Liver (tissue), 8 donors: ENCODE measurements at regions not wholly inside any gene's neighbourhood (a gene's known extent, or its start where the extent isn't known, plus 50 kb on each side); places are given as distances from the start of the nearest gene placed in this dataset.

ENCODE experiments used
- DNase-seq: peaks from one replicate; pipeline ENCODE4 v3.0.0-alpha.2; 2017; ENCODE audit warnings: low spot score
- H3K27ac ChIP-seq, 2 donors: one replicate each; pipeline ENCODE4 v1.7.0; 2013; ENCODE audit warnings: inconsistent platforms in 2 of 2, low read length in 2 of 2, control low read depth in 1 of 2, low read depth in 1 of 2, mild to moderate bottlenecking in 1 of 2
- H3K27me3 ChIP-seq, 4 donors: one replicate each; pipeline versions ENCODE4 v1.6.1 to v1.7.0; 2013; ENCODE audit warnings: low read length in 3 of 4, inconsistent platforms in 1 of 4, mild to moderate bottlenecking in 1 of 4, moderate library complexity in 1 of 4; ENCODE audit not compliant: control insufficient read depth in 4 of 4, insufficient read depth in 4 of 4
- H3K36me3 ChIP-seq, 4 donors: one replicate each; pipeline versions ENCODE4 v1.6.1 to v1.7.0; 2013; ENCODE audit warnings: low read length in 3 of 4, mild to moderate bottlenecking in 3 of 4, low read depth in 1 of 4, moderate library complexity in 1 of 4; ENCODE audit not compliant: control insufficient read depth in 4 of 4, insufficient read depth in 3 of 4
- H3K4me1 ChIP-seq, 4 donors: one replicate each; pipeline versions ENCODE4 v1.6.1 to v1.7.0; 2013; ENCODE audit warnings: low read length in 3 of 4, mild to moderate bottlenecking in 3 of 4, moderate library complexity in 1 of 4; ENCODE audit not compliant: control insufficient read depth in 4 of 4, insufficient read depth in 4 of 4
- H3K4me3 ChIP-seq, 3 donors: one replicate each; pipeline versions ENCODE4 v1.6.1 to v1.7.0; 2013; ENCODE audit warnings: low read length in 3 of 3, control low read depth in 1 of 3, low read depth in 1 of 3, mild to moderate bottlenecking in 1 of 3
- H3K9ac ChIP-seq, 2 donors: one replicate each; pipeline ENCODE4 v1.7.0; 2013; ENCODE audit warnings: low read length in 2 of 2, mild to moderate bottlenecking in 2 of 2, moderate library complexity in 2 of 2, control low read depth in 1 of 2, low read depth in 1 of 2
- H3K9me3 ChIP-seq, 4 donors: one replicate each; pipeline versions ENCODE4 v1.6.1 to v1.7.0; 2013; ENCODE audit warnings: low read length in 3 of 4; ENCODE audit not compliant: control insufficient read depth in 4 of 4
- ATF3 ChIP-seq: IDR thresholded peaks from 2 replicates; pipeline ENCODE4 v1.6.1; 2016; ENCODE audit warnings: antibody characterized with exemption
- CTCF ChIP-seq: fragments of 150-350 bp; IDR thresholded peaks from 2 replicates; pipeline ENCODE4 v1.5.1; 2017; ENCODE audit warnings: improper control_type of control experiment, low read depth, low read length; ENCODE audit not compliant: missing input control
- EGR1 ChIP-seq, 2 donors: IDR thresholded peaks; 2 replicates each; pipeline ENCODE4 v1.6.1; 2016 to 2018; ENCODE audit warnings: antibody characterized with exemption in 2 of 2, low read depth in 2 of 2
- FOXA1 ChIP-seq: IDR thresholded peaks from 2 replicates; pipeline ENCODE4 v1.6.1; 2016; ENCODE audit warnings: antibody characterized with exemption
- FOXA2 ChIP-seq: IDR thresholded peaks from 2 replicates; pipeline ENCODE4 v1.6.1; 2016; ENCODE audit warnings: antibody characterized with exemption
- GABPA ChIP-seq, 2 donors: IDR thresholded peaks in 1 of 2; conservative IDR thresholded peaks in 1 of 2; 2 replicates each; pipeline ENCODE4 v1.6.1; 2016; ENCODE audit warnings: antibody characterized with exemption in 2 of 2, mild to moderate bottlenecking in 1 of 2, moderate library complexity in 1 of 2
- HNF4A ChIP-seq, 2 donors: conservative IDR thresholded peaks; 2 replicates each; pipeline ENCODE4 v1.6.1; 2016; ENCODE audit warnings: antibody characterized with exemption in 2 of 2, mild to moderate bottlenecking in 2 of 2
- HNF4G ChIP-seq: IDR thresholded peaks from 2 replicates; pipeline ENCODE4 v1.6.1; 2016; ENCODE audit warnings: antibody characterized with exemption
- JUND ChIP-seq, 2 donors: IDR thresholded peaks; 2 replicates each; pipeline ENCODE4 v1.6.1; 2016; ENCODE audit warnings: antibody characterized with exemption in 2 of 2
- MAX ChIP-seq: IDR thresholded peaks from 2 replicates; pipeline ENCODE4 v1.6.1; 2016; ENCODE audit warnings: antibody characterized with exemption
- NR2F2 ChIP-seq: IDR thresholded peaks from 2 replicates; pipeline ENCODE4 v1.6.1; 2016; ENCODE audit warnings: antibody characterized with exemption
- RAD21 ChIP-seq, 2 donors: IDR thresholded peaks; 2 replicates each; pipeline ENCODE4 v1.6.1; 2016; ENCODE audit warnings: antibody characterized with exemption in 2 of 2, mild to moderate bottlenecking in 2 of 2
- REST ChIP-seq: IDR thresholded peaks from 2 replicates; pipeline ENCODE4 v1.6.1; 2016; ENCODE audit warnings: antibody characterized with exemption, mild to moderate bottlenecking
- RXRA ChIP-seq, 2 donors: IDR thresholded peaks; 2 replicates each; pipeline ENCODE4 v1.6.1; 2017 to 2018; ENCODE audit warnings: antibody characterized with exemption in 2 of 2, mild to moderate bottlenecking in 1 of 2
- SP1 ChIP-seq: IDR thresholded peaks from 2 replicates; pipeline ENCODE4 v1.6.1; 2018; ENCODE audit warnings: antibody characterized with exemption, mild to moderate bottlenecking
- TAF1 ChIP-seq: conservative IDR thresholded peaks from 2 replicates; pipeline ENCODE4 v1.6.1; 2016; ENCODE audit warnings: antibody characterized with exemption, mild to moderate bottlenecking
- YY1 ChIP-seq: IDR thresholded peaks from 2 replicates; pipeline ENCODE4 v1.6.1; 2016; ENCODE audit warnings: antibody characterized with exemption, mild to moderate bottlenecking
- WGBS: extraction: QIAGEN DNeasy Blood & Tissue Kit; methylation state at CpG from one replicate; pipeline ENCODE4 v1.1.7; 2013; 5-methylcytosine and 5-hydroxymethylcytosine counted together
- TF ChIP-seq, protein P1 (sequence below): IDR thresholded peaks from 2 replicates; pipeline ENCODE4 v1.6.1; 2016; ENCODE audit warnings: antibody characterized with exemption
- donor health status: healthy.
- donor health status: healthy.
- donor health status: healthy.
- donor health status: healthy.
- donor health status: healthy.

DNA sequence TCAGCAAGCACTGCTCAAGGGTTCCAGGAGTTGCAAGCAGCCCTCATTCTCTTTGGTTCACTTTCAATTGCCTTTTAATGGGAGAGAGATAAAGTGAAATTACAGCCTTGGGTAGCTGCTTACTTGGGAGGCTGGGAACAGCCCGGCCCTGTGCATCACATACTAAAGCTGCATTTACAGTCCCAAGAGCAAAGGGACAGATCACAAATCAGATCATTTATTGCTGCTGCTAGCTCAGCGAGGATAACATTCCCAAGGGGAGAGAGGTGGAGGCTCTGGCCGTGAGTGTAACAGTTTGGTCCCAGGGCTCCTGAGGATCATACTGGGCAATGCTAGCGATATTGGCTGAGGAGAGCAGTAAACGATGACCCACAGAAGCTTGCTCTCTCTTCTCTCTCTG lies 133.1 kb downstream of the CDH26 start (continued):
- TF ChIP-seq ATF3 (no peak), HNF4A (conservative IDR thresholded peaks at IDR 0.05) (no peak), FOXA1 (no peak), TAF1 (no peak), RXRA (IDR thresholded peaks at IDR 0.05) (no peak), YY1 (no peak)

DNA sequence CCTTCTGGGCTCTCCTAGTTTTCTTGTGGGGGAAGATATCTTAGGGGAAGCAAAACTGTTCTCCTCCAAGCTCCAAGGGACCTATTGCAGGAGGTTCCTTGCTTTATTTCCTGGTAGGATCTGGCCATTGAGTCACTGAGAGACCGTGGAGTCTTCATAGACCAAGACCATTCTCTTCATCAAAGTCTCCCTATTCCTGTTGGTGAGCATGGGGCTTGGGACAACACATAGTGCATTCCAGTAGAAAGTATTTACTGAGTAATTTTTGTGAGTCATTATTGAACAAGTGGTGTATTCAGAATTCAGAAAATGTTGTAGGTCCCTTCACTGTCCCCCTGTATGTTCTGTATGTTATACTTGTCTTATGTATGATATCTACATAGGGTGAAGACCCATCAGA lies 133.6 kb downstream of the CDH26 start:
- WGBS: 82% methylated on average over 1 of the region's 1 CpG
- H3K9ac ChIP-seq: no peak overlapping the region
- H3K27ac ChIP-seq: no peak overlapping the region
- peaks cover 0 to 10% (median 1%) of the 10 kb centered on the region in 4 donors for H3K27me3 ChIP-seq
- H3K9me3 ChIP-seq: peaks cover 0 to 4% (median 1%) of the 10 kb centered on the region in 4 donors
- H3K4me3 ChIP-seq: no peak overlapping the region
- no peaks in the 10 kb centered on the region for H3K36me3 ChIP-seq
- H3K4me1 ChIP-seq: no peaks in the 10 kb centered on the region
- DNase-seq: no peak
- TF ChIP-seq RXRA (IDR thresholded peaks at IDR 0.05): no peak
- no peak for TF ChIP-seq FOXA2
- TF ChIP-seq CTCF: no peak
- no peak for TF ChIP-seq TAF1
- no peak for TF ChIP-seq NR2F2
- no peak for TF ChIP-seq FOXA1
- TF ChIP-seq SP1: no peak
- TF ChIP-seq, protein P1, sequence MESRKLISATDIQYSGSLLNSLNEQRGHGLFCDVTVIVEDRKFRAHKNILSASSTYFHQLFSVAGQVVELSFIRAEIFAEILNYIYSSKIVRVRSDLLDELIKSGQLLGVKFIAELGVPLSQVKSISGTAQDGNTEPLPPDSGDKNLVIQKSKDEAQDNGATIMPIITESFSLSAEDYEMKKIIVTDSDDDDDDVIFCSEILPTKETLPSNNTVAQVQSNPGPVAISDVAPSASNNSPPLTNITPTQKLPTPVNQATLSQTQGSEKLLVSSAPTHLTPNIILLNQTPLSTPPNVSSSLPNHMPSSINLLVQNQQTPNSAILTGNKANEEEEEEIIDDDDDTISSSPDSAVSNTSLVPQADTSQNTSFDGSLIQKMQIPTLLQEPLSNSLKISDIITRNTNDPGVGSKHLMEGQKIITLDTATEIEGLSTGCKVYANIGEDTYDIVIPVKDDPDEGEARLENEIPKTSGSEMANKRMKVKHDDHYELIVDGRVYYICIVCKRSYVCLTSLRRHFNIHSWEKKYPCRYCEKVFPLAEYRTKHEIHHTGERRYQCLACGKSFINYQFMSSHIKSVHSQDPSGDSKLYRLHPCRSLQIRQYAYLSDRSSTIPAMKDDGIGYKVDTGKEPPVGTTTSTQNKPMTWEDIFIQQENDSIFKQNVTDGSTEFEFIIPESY: no peak
- no peak for TF ChIP-seq JUND (IDR thresholded peaks at IDR 0.05)
- no peak for TF ChIP-seq REST
- TF ChIP-seq EGR1 (IDR thresholded peaks at IDR 0.05; ENCODE audit: low read depth in 2 of 2): no peak
- no peak for TF ChIP-seq YY1
- TF ChIP-seq ATF3: no peak
- no peak for TF ChIP-seq MAX
- TF ChIP-seq HNF4G: no peak
- TF ChIP-seq GABPA (IDR thresholded peaks at IDR 0.05 in 1 of 2, conservative IDR thresholded peaks at IDR 0.05 in 1 of 2): no peak
- no peak for TF ChIP-seq RAD21 (IDR thresholded peaks at IDR 0.05)
- no peak for TF ChIP-seq HNF4A (conservative IDR thresholded peaks at IDR 0.05)
